HAP-1 (cell line): ENCODE measurements at regions not wholly inside any gene's neighbourhood (a gene's known extent, or its start where the extent isn't known, plus 50 kb on each side); places are given as distances from the start of the nearest gene placed in this dataset.
"Not testable (repeated sequence)": the region's sequence is repeated elsewhere in the genome, so short reads cannot be mapped to it uniquely, and the experiment has no call there.

Source experiments
- DNase-seq, 2 experiments: peaks; one replicate each; pipeline ENCODE4 v3.0.0-alpha.2; 2016 to 2020; ENCODE audit warnings: low spot score in 2 of 2
- H3K27me3 ChIP-seq: fragments of 250-450 bp; sonication (Bioruptor Pico); 2 replicates; pipeline ENCODE4 v1.5.1; 2020; ENCODE audit warnings: low read depth, mild to moderate bottlenecking, moderate library complexity
- H3K36me3 ChIP-seq: fragments of 250-450 bp; sonication (Bioruptor Pico); replicated peaks from 2 replicates; pipeline ENCODE4 v1.5.1; 2020; ENCODE audit warnings: mild to moderate bottlenecking
- H3K4me1 ChIP-seq: fragments of 250-450 bp; sonication (Bioruptor Pico); 2 replicates; pipeline ENCODE4 v1.5.1; 2020; ENCODE audit warnings: mild to moderate bottlenecking
- H3K4me3 ChIP-seq: fragments of 250-450 bp; sonication (Bioruptor Pico); 2 replicates; pipeline ENCODE4 v1.5.1; 2020; ENCODE audit warnings: mild to moderate bottlenecking, moderate library complexity
- H3K9me3 ChIP-seq: fragments of 250-450 bp; sonication (Bioruptor Pico); 2 replicates; pipeline ENCODE4 v1.5.1; 2020; ENCODE audit warnings: mild to moderate bottlenecking, moderate library complexity
- in situ Hi-C: fragments of 300-500 bp; cut with MboI; formaldehyde crosslinking; loops from 3 replicates; pipeline ENCODE4 v1.14.3; 2020; ENCODE audit warnings: low sequenced_read_pairs, inconsistent platforms, mixed read lengths

DNA sequence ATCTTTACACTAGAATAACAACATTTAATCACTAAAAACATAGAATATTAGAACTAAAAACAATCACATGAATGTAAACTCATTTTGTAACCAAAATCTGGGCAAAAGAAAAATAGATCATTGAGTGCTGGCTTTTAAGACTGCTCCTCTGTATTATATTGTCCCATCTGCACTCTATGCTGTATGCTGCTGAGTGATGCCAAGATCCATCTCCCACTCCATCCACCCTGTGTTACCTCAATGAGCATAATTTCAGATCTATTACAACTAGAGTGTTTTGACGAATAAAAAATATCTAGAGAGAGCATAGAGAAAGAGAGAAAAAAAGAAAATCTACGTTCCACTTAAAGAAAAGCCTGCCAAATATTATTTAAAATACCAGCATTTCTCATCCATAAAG, 1060.4 kb downstream of the ZPLD1 start:
- Histone ChIP-seq H3K4me1 (no peaks in the 10 kb centered on the region), H3K4me3 (no peak overlapping the region), H3K36me3 (no peaks in the 10 kb centered on the region), H3K9me3 (no peaks in the 10 kb centered on the region), H3K27me3 (no peaks in the 10 kb centered on the region)
- in situ Hi-C loops: no loop called here
- DNase-seq: no peak

DNA sequence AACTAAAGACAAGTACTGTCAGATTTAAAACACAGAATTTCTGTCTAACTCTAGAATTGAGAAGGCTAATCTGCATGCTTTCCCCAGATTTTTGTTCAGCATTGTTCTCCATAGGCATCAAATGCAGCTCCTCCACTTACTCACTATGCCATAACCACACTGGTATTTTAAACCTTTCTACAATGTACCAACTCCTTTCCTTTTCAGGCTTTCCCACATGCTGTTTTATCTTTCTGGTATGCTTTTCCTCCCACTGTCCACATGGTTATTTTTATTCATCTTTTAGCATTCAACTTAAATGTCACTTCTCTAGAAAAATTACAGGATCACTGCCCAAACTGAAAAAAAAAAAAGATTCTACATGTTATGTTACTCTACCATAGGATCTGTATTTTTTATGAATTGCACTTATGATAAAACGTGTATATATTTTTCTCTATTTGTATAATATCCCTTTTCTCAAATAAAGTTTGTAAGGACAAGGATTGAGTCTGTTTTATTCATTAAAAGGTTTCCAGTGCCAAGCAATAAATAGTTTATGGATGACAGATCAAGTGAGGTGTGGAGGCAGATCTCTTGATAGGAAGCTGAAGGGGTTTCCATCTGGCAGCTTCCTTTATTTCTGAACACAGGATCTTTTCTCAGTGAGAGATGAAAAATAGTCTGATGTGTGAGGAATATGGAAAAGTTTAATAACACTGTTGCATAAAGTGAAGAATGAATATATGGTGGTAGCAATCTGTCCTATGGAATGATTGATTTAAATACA, 1064.5 kb downstream of the ZPLD1 start:
- H3K4me3 ChIP-seq: no peak overlapping the region
- H3K9me3 ChIP-seq: no peaks in the 10 kb centered on the region
- H3K4me1 ChIP-seq: no peaks in the 10 kb centered on the region
- in situ Hi-C loops: no loop called here
- no peaks in the 10 kb centered on the region for H3K36me3 ChIP-seq
- no peak for DNase-seq
- no peaks in the 10 kb centered on the region for H3K27me3 ChIP-seq

DNA sequence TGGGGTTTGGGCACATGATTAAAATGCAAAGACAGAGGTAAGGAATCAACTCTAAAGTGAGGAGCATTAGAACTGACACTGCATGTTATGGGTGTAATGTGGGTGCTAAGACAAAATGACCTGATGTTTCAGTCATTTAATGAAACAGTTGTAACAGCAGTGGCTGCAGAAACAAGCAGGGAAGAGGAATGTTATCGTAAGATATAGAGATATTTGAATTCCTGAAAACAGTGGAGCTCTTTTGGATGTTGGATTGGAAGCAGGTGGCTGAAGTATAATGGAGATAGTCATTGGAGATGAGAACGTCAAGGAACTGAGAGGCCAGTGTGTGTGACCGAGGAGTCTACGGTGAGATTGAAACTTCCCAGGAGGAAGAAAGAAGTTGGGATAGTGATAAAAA, 1065.2 kb downstream of the ZPLD1 start:
- Histone ChIP-seq H3K9me3 (no peaks in the 10 kb centered on the region), H3K4me3 (no peak overlapping the region), H3K4me1 (no peaks in the 10 kb centered on the region), H3K27me3 (no peaks in the 10 kb centered on the region), H3K36me3 (no peaks in the 10 kb centered on the region)
- in situ Hi-C loops: no loop called here
- no peak for DNase-seq

DNA sequence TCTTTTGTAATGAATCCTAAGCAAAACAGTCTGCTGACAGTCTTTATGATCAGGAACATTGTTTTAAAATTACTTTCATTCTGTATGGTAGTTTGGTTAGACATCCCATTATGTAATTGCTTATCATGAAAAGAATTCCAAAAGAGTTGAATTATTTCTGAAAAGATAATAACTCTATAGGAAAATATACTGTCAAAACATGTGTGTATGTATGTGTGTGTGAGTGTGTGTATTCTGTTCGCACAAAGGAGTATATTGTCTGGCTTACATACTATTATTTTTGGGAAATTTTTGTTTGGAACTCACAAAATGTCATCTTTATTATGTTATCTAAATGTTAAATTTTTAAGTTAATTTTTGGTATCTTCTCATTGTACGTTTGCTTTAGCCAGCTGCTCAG, 1075.9 kb downstream of the ZPLD1 start:
- Histone ChIP-seq H3K9me3 (no peaks in the 10 kb centered on the region), H3K27me3 (no peaks in the 10 kb centered on the region), H3K36me3 (no peaks in the 10 kb centered on the region), H3K4me3 (no peak overlapping the region), H3K4me1 (no peaks in the 10 kb centered on the region)
- in situ Hi-C loops: no loop called here
- no peak for DNase-seq

DNA sequence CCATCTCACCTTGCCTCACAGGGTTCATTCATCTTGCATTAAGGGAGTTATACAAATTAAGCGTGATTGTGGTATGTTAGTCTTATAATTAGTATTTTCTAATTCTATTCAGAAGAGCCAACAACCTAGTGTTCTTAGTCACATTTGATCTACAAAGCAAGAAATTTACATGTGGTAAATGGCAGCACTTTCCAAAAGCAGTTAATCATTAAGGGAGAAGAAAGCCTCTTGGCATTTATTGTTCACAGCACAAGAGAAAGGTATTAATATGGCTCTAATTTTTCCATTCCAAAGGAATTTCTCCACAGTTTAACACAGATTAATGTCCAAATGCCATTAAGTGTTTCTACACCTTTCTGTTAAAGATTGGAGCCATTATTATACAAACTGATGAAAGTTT, 1077.1 kb downstream of the ZPLD1 start:
- Histone ChIP-seq H3K9me3 (no peaks in the 10 kb centered on the region), H3K27me3 (no peaks in the 10 kb centered on the region), H3K36me3 (no peaks in the 10 kb centered on the region), H3K4me3 (no peak overlapping the region), H3K4me1 (no peaks in the 10 kb centered on the region)
- no peak for DNase-seq
- in situ Hi-C loops: no loop called here

DNA sequence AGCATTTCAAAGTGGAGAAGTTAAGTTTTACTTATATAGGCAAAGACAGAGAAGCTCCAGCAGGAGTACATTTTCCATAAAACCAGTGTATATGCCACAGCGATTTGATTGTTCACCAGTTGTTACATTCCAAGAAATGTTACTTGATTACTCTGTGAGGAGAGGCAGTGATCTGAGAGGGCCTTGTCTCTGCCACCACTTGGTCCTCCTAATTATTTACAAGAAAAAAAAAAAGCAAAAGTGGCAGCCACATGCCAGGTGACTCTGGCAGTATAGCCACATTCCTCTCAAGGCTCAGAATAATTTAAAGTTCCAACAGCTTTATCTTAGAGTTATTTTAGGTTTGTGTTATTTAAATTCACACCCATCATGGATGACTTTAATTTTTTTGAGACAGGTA, 1077.8 kb downstream of the ZPLD1 start:
- no peaks in the 10 kb centered on the region for H3K4me1 ChIP-seq
- no peaks in the 10 kb centered on the region for H3K9me3 ChIP-seq
- in situ Hi-C loops: no loop called here
- no peak overlapping the region for H3K4me3 ChIP-seq
- no peaks in the 10 kb centered on the region for H3K36me3 ChIP-seq
- no peaks in the 10 kb centered on the region for H3K27me3 ChIP-seq
- DNase-seq: no peak

DNA sequence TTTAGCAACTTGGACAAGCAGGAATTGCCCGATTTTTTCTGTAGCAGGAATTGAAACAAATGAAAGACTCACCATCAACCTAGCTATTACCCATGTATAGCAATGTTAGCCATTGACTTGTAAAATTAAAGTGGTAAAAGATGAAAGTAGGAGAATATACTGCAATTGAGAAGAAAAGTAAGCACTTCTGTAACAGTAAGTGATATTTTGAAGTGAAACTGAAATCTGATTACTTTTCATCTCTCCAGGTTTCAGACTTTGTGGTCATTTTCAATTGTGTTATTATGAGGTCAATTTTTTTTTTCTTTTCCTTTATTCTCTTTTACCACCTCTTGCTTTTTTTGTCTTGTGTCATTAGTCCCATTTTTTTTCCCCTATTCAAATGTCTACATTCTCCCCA, 1078.2 kb downstream of the ZPLD1 start:
- Histone ChIP-seq H3K4me1 (no peaks in the 10 kb centered on the region), H3K9me3 (no peaks in the 10 kb centered on the region), H3K4me3 (no peak overlapping the region), H3K36me3 (no peaks in the 10 kb centered on the region), H3K27me3 (no peaks in the 10 kb centered on the region)
- in situ Hi-C loops: no loop called here
- DNase-seq: no peak

DNA sequence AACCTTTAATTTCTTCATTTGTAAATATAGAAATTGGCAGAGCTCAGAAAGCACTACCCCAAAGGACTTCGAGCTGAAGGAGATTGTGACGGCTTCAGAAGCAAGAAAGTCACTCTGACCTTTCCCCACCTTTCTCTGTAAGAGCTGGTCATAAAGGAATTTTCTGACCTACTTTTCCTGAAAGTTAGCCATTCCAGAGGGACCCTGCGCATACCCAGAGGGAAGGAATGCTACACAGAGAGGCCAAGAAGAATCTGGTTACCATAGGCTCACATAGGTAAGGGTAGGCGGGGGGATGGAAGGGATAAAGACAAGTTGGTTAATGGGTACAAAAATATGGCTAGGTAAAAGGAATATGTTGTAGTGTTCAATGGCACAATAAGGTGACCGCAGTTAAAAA, 1080.3 kb downstream of the ZPLD1 start:
- in situ Hi-C loops: no loop called here
- no peaks in the 10 kb centered on the region for H3K36me3 ChIP-seq
- H3K4me3 ChIP-seq: no peak overlapping the region
- H3K27me3 ChIP-seq: no peaks in the 10 kb centered on the region
- no peaks in the 10 kb centered on the region for H3K9me3 ChIP-seq
- no peaks in the 10 kb centered on the region for H3K4me1 ChIP-seq
- no peak for DNase-seq

DNA sequence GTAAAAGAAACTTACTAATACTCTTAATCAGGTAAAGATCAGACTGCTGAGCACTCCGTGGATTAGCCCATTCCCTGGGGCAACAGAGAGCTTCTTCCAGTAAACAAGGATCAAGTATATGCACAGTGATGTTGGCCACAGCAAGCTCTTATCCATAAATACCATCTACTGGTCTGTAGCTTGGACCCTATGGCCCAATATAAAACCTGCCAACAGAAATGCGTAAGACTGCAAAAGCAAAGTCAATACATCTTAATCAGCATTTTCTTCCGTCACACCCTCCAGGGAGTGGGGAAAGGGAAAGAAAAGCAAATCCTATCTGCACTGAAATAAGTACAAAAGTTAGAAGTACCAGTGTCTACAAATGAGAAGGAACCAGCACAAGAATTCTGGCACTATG, 1082.1 kb downstream of the ZPLD1 start:
- H3K4me3 ChIP-seq: no peak overlapping the region
- no peak for DNase-seq

DNA sequence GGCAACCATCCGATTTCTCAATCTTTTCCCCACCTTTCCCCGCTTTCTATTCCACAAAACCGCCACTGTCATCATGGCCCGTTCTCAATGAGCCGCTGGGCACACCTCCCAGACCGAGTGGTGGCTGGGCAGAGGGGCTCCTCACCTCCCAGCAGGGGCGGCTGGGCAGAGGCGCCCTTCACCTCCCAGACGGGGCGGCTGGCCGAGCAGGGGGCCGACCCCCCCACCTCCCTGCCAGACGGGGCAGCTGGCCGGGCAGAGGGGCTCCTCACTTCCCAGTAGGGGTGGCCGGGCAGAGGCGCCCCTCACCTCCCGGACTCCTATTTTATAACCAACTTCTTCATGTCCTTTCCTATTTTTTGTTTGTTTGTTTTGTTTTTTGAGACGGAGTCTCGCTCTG, 1096.5 kb downstream of the ZPLD1 start:
- H3K9me3 ChIP-seq, H3K36me3 ChIP-seq, H3K27me3 ChIP-seq, in situ Hi-C loops, H3K4me1 ChIP-seq, DNase-seq, H3K4me3 ChIP-seq: not testable (repeated sequence)

More for the DNA sequence above, 1082.1 kb downstream of the ZPLD1 start:
- Histone ChIP-seq H3K4me1 (no peaks in the 10 kb centered on the region), H3K36me3 (no peaks in the 10 kb centered on the region), H3K9me3 (no peaks in the 10 kb centered on the region), H3K27me3 (no peaks in the 10 kb centered on the region)
- in situ Hi-C loops: no loop called here

DNA sequence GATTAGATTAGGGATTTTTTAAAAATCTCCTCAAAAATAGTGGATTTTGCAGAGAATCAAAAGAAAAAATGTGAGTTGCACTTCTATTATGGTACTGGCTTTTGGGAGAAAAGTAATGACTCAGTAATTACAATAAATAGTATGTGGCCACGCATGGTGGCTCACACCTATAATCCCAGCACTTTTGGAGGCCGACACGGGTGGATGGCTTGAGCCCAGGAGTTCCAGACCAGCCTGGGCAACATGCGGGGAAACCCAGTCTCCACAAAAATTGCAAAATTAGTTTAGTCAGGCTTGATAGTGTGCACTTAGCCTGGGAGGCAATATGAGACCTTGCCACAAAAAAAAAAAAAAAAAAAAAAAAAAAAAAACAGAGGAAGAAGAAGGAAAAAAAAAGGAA, 1098.2 kb downstream of the ZPLD1 start:
- Histone ChIP-seq H3K4me1 (no peaks in the 10 kb centered on the region), H3K36me3 (no peaks in the 10 kb centered on the region), H3K4me3 (no peak overlapping the region), H3K27me3 (no peaks in the 10 kb centered on the region), H3K9me3 (no peaks in the 10 kb centered on the region)
- in situ Hi-C loops: no loop called here
- no peak for DNase-seq

DNA sequence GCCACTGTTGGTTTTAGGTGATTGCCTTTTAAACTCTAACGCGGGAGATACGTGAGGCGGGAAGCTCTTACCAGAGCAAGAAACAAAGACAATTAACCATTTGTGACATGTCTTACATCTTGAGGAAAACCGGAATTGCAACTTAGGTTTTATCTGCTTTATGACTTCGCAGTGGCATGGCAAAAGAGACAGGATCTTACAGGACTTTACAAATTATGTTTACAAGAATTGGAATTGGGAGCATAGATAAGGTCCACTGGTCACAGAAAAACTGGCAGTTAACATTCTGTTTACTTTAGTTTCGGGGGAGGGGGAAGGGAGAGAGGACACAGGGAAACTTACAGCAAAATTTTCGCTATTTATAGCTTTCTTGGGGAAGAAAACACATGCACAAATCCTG, 1119.6 kb downstream of the ZPLD1 start:
- Histone ChIP-seq H3K36me3 (no peaks in the 10 kb centered on the region), H3K27me3 (no peaks in the 10 kb centered on the region), H3K4me3 (no peak overlapping the region), H3K4me1 (no peaks in the 10 kb centered on the region), H3K9me3 (no peaks in the 10 kb centered on the region)
- DNase-seq: no peak
- in situ Hi-C loops: no loop called here

DNA sequence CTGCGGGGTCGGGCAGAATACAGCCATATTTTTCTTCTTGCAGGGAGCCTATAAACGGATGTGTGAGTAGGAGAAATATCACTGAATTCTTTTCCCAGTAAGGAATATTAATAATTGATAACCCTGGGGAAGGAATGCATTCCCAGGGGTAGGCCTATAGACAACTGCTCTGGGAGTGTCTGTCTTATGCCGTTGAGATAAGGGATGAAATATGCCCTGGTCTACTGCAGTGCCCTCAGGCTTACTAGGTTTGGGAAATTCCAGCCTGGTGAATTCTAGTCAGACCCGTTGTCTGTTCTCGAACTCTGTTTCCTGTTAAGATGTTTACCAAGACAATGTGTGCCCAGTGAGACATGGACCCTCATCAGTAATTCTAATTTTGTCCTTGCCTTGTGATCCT, 1129.3 kb downstream of the ZPLD1 start:
- H3K4me1 ChIP-seq, DNase-seq, H3K4me3 ChIP-seq, in situ Hi-C loops, H3K27me3 ChIP-seq, H3K9me3 ChIP-seq, H3K36me3 ChIP-seq: not testable (repeated sequence)

DNA sequence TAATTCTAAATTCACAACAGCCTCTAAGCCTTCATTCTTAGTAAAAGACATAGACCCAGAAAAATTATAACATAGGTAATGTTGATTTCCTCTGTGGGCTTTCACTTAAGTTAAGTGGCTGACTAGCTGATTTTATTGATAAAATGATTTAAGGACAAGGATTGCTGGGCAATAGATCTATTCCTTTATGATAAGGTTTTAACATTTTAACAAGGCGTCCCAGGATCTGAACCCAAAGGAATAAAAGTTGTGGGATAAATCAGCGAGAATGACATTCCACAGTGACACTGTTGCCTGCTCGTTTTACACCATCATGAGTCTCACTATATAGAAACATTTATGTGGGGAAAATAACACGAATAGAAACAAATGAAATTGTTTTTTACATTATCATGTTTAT, 1151.0 kb downstream of the ZPLD1 start:
- Histone ChIP-seq H3K9me3 (no peaks in the 10 kb centered on the region), H3K27me3 (no peaks in the 10 kb centered on the region), H3K4me1 (no peaks in the 10 kb centered on the region), H3K36me3 (no peaks in the 10 kb centered on the region), H3K4me3 (no peak overlapping the region)
- no peak for DNase-seq
- in situ Hi-C loops: no loop called here

DNA sequence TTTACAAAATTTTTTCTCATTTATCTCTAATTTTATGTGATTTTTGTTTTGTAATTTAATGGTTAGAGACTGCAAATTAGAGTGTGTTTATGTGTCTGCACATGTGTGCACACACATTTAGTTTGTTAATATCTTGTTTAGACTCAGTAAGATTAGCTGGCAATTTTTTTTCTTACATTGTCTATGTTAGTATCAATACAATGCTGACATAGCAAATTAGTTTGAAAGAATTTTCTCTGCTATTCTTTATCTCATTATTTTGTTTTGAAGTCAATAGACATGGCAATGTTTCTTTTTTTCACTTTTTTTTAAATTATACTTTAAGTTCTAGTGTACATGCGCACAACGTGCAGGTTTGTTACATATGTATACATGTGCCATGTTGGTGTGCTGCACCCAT, 1155.0 kb downstream of the ZPLD1 start:
- no peaks in the 10 kb centered on the region for H3K36me3 ChIP-seq
- in situ Hi-C loops: no loop called here
- H3K4me3 ChIP-seq: no peak overlapping the region
- H3K27me3 ChIP-seq: no peaks in the 10 kb centered on the region
- H3K4me1 ChIP-seq: no peaks in the 10 kb centered on the region
- no peak for DNase-seq
- H3K9me3 ChIP-seq: no peaks in the 10 kb centered on the region
